Neuronal stem cell (in vitro differentiated cells): ENCODE measurements at regions not wholly inside any gene's neighbourhood (a gene's known extent, or its start where the extent isn't known, plus 50 kb on each side); places are given as distances from the start of the nearest gene placed in this dataset.
"Not testable (repeated sequence)": the region's sequence is repeated elsewhere in the genome, so short reads cannot be mapped to it uniquely, and the experiment has no call there.

Experiments used
- DNase-seq: peaks from one replicate; pipeline ENCODE4 v3.0.0-alpha.2; 2013; ENCODE audit warnings: low spot score
- H2AFZ ChIP-seq: one replicate; pipeline ENCODE4 v1.6.1; 2013; ENCODE audit warnings: mild to moderate bottlenecking, low read length, inconsistent platforms
- H2AK5ac ChIP-seq: 2 replicates; pipeline ENCODE4 v1.6.1; 2013; ENCODE audit warnings: low read depth, mild to moderate bottlenecking, inconsistent platforms, low read length, moderate library complexity, mixed read lengths
- H2BK120ac ChIP-seq: 2 replicates; pipeline ENCODE4 v1.6.1; 2013; ENCODE audit warnings: low read depth, mild to moderate bottlenecking, inconsistent platforms, low read length, moderate library complexity, mixed read lengths
- H2BK12ac ChIP-seq: one replicate; pipeline ENCODE4 v1.6.1; 2013; ENCODE audit warnings: low read length, inconsistent platforms
- H2BK15ac ChIP-seq: 2 replicates; pipeline ENCODE4 v1.6.1; 2013; ENCODE audit warnings: mild to moderate bottlenecking, low read length, inconsistent platforms, mixed read lengths
- H2BK5ac ChIP-seq: one replicate; pipeline ENCODE4 v1.6.1; 2013; ENCODE audit warnings: inconsistent platforms, mild to moderate bottlenecking, low read length, moderate library complexity
- H3K14ac ChIP-seq: one replicate; pipeline ENCODE4 v1.6.1; 2013; ENCODE audit warnings: low read length, inconsistent platforms
- H3K18ac ChIP-seq: 2 replicates; pipeline ENCODE4 v1.6.1; 2013; ENCODE audit warnings: low read length, inconsistent platforms
- H3K23ac ChIP-seq: 2 replicates; pipeline ENCODE4 v1.6.1; 2013; ENCODE audit warnings: low read depth, mild to moderate bottlenecking, mixed read lengths, low read length, inconsistent platforms; ENCODE audit not compliant: poor library complexity
- H3K27ac ChIP-seq: replicated peaks from 3 replicates; pipeline ENCODE4 v1.5.1; 2013; ENCODE audit warnings: low read length, inconsistent platforms
- H3K27me3 ChIP-seq, 3 experiments: 2 replicates each; pipeline ENCODE4 v1.6.1; 2013; ENCODE audit warnings: low read length in 3 of 3, mild to moderate bottlenecking in 2 of 3, inconsistent platforms in 1 of 3, low read depth in 1 of 3, mixed read lengths in 1 of 3, moderate library complexity in 1 of 3; ENCODE audit not compliant: control insufficient read depth in 3 of 3, insufficient read depth in 3 of 3
- H3K36me3 ChIP-seq, 2 donors: replicated peaks in 1 of 2; 2 replicates each; pipeline ENCODE4 v1.6.1; 2013; ENCODE audit warnings: low read length in 2 of 2; ENCODE audit not compliant: control insufficient read depth in 2 of 2, insufficient read depth in 2 of 2
- H3K4ac ChIP-seq: 2 replicates; pipeline ENCODE4 v1.6.1; 2013; ENCODE audit warnings: inconsistent platforms, mild to moderate bottlenecking, low read length, moderate library complexity
- H3K4me1 ChIP-seq, 2 donors: 1 replicate in 1 of 2; 2 replicates in 1 of 2; pipeline ENCODE4 v1.6.1; 2013; ENCODE audit warnings: low read length in 2 of 2, low read depth in 1 of 2; ENCODE audit not compliant: control insufficient read depth in 2 of 2, insufficient read depth in 1 of 2
- H3K4me2 ChIP-seq: one replicate; pipeline ENCODE4 v1.6.1; 2013; ENCODE audit warnings: mild to moderate bottlenecking, low read length, inconsistent platforms; ENCODE audit not compliant: insufficient read depth, poor library complexity, severe bottlenecking
- H3K4me3 ChIP-seq, 2 donors: 2 replicates each; pipeline ENCODE4 v1.5.1; 2013; ENCODE audit warnings: low read length in 2 of 2, mild to moderate bottlenecking in 2 of 2, inconsistent platforms in 1 of 2, moderate library complexity in 1 of 2
- H3K79me1 ChIP-seq: one replicate; pipeline ENCODE4 v1.6.1; 2013; ENCODE audit warnings: low read depth, mild to moderate bottlenecking, inconsistent platforms, low read length, moderate library complexity
- H3K9ac ChIP-seq: one replicate; pipeline ENCODE4 v1.6.1; 2013; ENCODE audit warnings: mild to moderate bottlenecking, low read depth, low read length, inconsistent platforms; ENCODE audit not compliant: poor library complexity
- H3K9me3 ChIP-seq, 2 donors: replicated peaks in 1 of 2; 2 replicates each; pipeline versions ENCODE3 to v1.6.1; 2013; ENCODE audit warnings: low read length in 2 of 2, mild to moderate bottlenecking in 2 of 2, inconsistent platforms in 1 of 2, low read depth in 1 of 2, mixed read lengths in 1 of 2, moderate library complexity in 1 of 2; ENCODE audit not compliant: control insufficient read depth in 2 of 2, insufficient read depth in 1 of 2
- H4K8ac ChIP-seq: one replicate; pipeline ENCODE4 v1.6.1; 2013; ENCODE audit warnings: low read depth, mild to moderate bottlenecking, inconsistent platforms, low read length, moderate library complexity
- H4K91ac ChIP-seq: one replicate; pipeline ENCODE4 v1.6.1; 2013; ENCODE audit warnings: low read length, low read depth, mild to moderate bottlenecking, inconsistent platforms; ENCODE audit not compliant: poor library complexity
- WGBS, 2 donors: extraction: QIAGEN DNeasy Blood & Tissue Kit; methylation state at CpG; one replicate each; pipeline ENCODE4 v1.1.7; 2013; ENCODE audit warnings: missing lambda C conversion rate in 2 of 2, mixed read lengths in 1 of 2; ENCODE audit not compliant: insufficient read length in 2 of 2, insufficient replicate concordance in 1 of 2; ENCODE audit errors: extremely low coverage in 2 of 2; 5-methylcytosine and 5-hydroxymethylcytosine counted together

- not testable (repeated sequence) for H2BK15ac ChIP-seq, H2BK5ac ChIP-seq, H3K18ac ChIP-seq, H3K4me2 ChIP-seq, H2BK12ac ChIP-seq, H3K9me3 ChIP-seq, DNase-seq, H3K23ac ChIP-seq, H3K27ac ChIP-seq, H2AFZ ChIP-seq, H3K4ac ChIP-seq, H4K91ac ChIP-seq, H3K79me1 ChIP-seq, H4K8ac ChIP-seq, H3K14ac ChIP-seq, H3K4me1 ChIP-seq, H3K36me3 ChIP-seq, H3K4me3 ChIP-seq, H2AK5ac ChIP-seq, H2BK120ac ChIP-seq, H3K27me3 ChIP-seq, H3K9ac ChIP-seq
- no CpG with 5 or more reads among the region's 3 CpGs for WGBS, 2 donors
These were observed 115.9 kb upstream of the NBPF26 start for GRCh38 chr1:120607882-120608281.

DNA sequence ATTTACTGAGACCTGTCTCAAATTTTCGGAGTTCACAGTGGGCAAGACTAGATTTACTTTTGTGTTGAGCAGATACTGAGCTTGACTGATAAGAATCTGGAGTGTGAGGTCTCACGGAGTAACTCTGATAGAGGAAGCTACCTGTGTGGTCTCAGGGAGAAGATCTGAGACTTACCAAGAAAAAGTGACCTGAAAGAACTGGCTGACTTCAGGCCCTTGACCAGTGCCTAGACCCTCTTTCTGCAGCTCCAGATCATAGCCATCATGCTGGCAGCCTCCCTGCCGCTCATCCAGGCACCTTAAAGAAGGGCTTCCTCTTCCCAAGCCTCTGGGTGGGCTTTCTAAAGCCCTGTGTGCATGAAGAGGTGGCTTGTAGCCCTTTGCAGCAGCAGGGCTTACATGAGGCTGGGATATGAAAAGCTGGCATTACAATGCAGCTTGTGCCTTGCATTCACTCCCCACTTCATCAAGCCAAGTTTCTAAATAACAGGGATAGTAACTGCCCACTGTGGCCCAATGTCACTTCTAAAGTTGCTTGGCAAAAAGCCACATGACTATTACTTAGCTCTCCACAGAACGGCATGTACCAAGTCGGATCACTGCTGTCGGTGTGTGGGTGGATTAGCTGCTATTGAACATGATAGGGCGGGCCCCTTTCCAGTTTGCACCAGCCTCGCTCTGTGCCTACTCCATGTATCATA is 115.3 kb upstream of the NBPF26 start:
- no CpG with 5 or more reads among the region's 8 CpGs for WGBS, 2 donors
- H3K14ac ChIP-seq, H3K27ac ChIP-seq, H2BK12ac ChIP-seq, H3K36me3 ChIP-seq, H3K9ac ChIP-seq, H4K8ac ChIP-seq, H4K91ac ChIP-seq, H3K4me1 ChIP-seq, H3K9me3 ChIP-seq, H2BK5ac ChIP-seq, H3K4ac ChIP-seq, H2BK120ac ChIP-seq, H2BK15ac ChIP-seq, H2AK5ac ChIP-seq, H3K4me2 ChIP-seq, DNase-seq, H3K23ac ChIP-seq, H3K4me3 ChIP-seq, H3K79me1 ChIP-seq, H2AFZ ChIP-seq, H3K27me3 ChIP-seq, H3K18ac ChIP-seq: not testable (repeated sequence)

- not testable (repeated sequence) for DNase-seq, H4K8ac ChIP-seq, H2BK15ac ChIP-seq, H2AK5ac ChIP-seq, H3K14ac ChIP-seq, H3K18ac ChIP-seq, H3K36me3 ChIP-seq, H3K27me3 ChIP-seq, H3K9me3 ChIP-seq, H3K9ac ChIP-seq, H4K91ac ChIP-seq, H3K4me3 ChIP-seq, H2BK12ac ChIP-seq, H2BK120ac ChIP-seq, H3K79me1 ChIP-seq, H3K23ac ChIP-seq, H2AFZ ChIP-seq, H3K4ac ChIP-seq, H3K4me1 ChIP-seq, H3K27ac ChIP-seq, H3K4me2 ChIP-seq, H2BK5ac ChIP-seq
- no CpG with 5 or more reads among the region's 3 CpGs for WGBS, 2 donors
These were observed 114.7 kb upstream of the NBPF26 start for GRCh38 chr1:120609015-120609573.

GRCh38 chr1:120609834-120610233 is 113.9 kb upstream of the NBPF26 start:
- not testable (repeated sequence) for H4K8ac ChIP-seq, H2BK5ac ChIP-seq, DNase-seq, H2AFZ ChIP-seq, H3K36me3 ChIP-seq, H3K79me1 ChIP-seq, H3K27me3 ChIP-seq, H3K9ac ChIP-seq, H3K4me2 ChIP-seq, H3K18ac ChIP-seq, H3K14ac ChIP-seq, H3K23ac ChIP-seq, H4K91ac ChIP-seq, H3K9me3 ChIP-seq, H3K4me3 ChIP-seq, H2BK120ac ChIP-seq, H3K4me1 ChIP-seq, H2BK15ac ChIP-seq, H3K4ac ChIP-seq, H2AK5ac ChIP-seq, H2BK12ac ChIP-seq, H3K27ac ChIP-seq
- WGBS, 2 donors, result no CpG with 5 or more reads among the region's 6 CpGs
